HCT116 (cell line): ENCODE measurements at regions not wholly inside any gene's neighbourhood (a gene's known extent, or its start where the extent isn't known, plus 50 kb on each side); places are given as distances from the start of the nearest gene placed in this dataset.

Source experiments
- ATAC-seq: fragments of 200-7000 bp; cut with Tn5 transposase; 2 replicates; pipeline ENCODE4 v1.9.1; 2020; ENCODE audit warnings: mild to moderate bottlenecking, moderate library complexity
- BruUV-seq: library from RNA; stranded (reverse); fragments of 400-500 nt; replicated peaks from 2 replicates; lab custom pipeline; 2021; lab: Mats Ljungman, UMichigan
- CTCF ChIA-PET: fragments of 300-600 bp; sonication (Branson Sonifier 250); formaldehyde crosslinking; loops from one replicate; lab custom pipeline; 2021; ENCODE audit warnings: antibody characterized with exemption; lab: Charles Lee
- POLR2A ChIA-PET: fragments of 300-600, 350-600 bp; sonication (Branson Sonifier 250); formaldehyde crosslinking; loops from one replicate; lab custom pipeline; 2021; ENCODE audit warnings: antibody characterized with exemption; lab: Charles Lee
- RAD21 ChIA-PET, 2 experiments: fragments of 300-600 bp; sonication (Branson Sonifier 250); formaldehyde crosslinking; loops; one replicate each; lab custom pipeline; 2023; ENCODE audit warnings: low total read pairs in 2 of 2; ENCODE audit not compliant: uncharacterized antibody in 2 of 2, unreplicated experiment in 2 of 2, low non-redundant PET in 1 of 2; lab: Charles Lee
- DNase-seq: peaks from one replicate; pipeline ENCODE4 v3.0.0-alpha.2; 2010; ENCODE audit warnings: low read depth, low spot score
- H2AFZ ChIP-seq: fragments of 200-600 bp; shearing (Covaris generic), sonication (generic); 2 replicates; pipeline ENCODE4 v1.6.1; 2017; ENCODE audit warnings: low read depth, mixed run types, mixed read lengths, antibody characterized with exemption, low read length; ENCODE audit not compliant: poor library complexity, severe bottlenecking
- H3K27ac ChIP-seq: 2 replicates; pipeline ENCODE4 v1.5.1; 2012; ENCODE audit warnings: low read depth, low read length
- H3K27me3 ChIP-seq: fragments of 200-600 bp; sonication (generic); 2 replicates; pipeline ENCODE4 v1.6.1; 2016; ENCODE audit warnings: mixed run types, low read length, mixed read lengths; ENCODE audit not compliant: insufficient read depth
- H3K36me3 ChIP-seq, 2 experiments: fragments of 200-500 bp in 1 of 2; fragments of 200-600 bp in 1 of 2; sonication (Bioruptor generic) in 1 of 2; sonication (generic) in 1 of 2; 2 replicates each; pipeline versions ENCODE4 v1.5.1 to v1.6.1; 2014 to 2016; ENCODE audit warnings: low read length in 2 of 2, inconsistent platforms in 1 of 2, mixed read lengths in 1 of 2, mixed run types in 1 of 2; ENCODE audit not compliant: insufficient read depth in 2 of 2, control insufficient read depth in 1 of 2
- H3K4me1 ChIP-seq, 2 experiments: fragments of 200-600 bp in 1 of 2; sonication (generic) in 1 of 2; 2 replicates each; pipeline versions ENCODE4 v1.5.1 to v1.6.1; 2012 to 2017; ENCODE audit warnings: low read length in 2 of 2, inconsistent platforms in 1 of 2, mild to moderate bottlenecking in 1 of 2, mixed read lengths in 1 of 2, mixed run types in 1 of 2, moderate library complexity in 1 of 2; ENCODE audit not compliant: insufficient read depth in 2 of 2, control insufficient read depth in 1 of 2
- H3K4me2 ChIP-seq: fragments of 200-600 bp; sonication (generic); 2 replicates; pipeline ENCODE4 v1.6.1; 2017; ENCODE audit warnings: mixed run types, low read length, mixed read lengths
- H3K4me3 ChIP-seq, 2 experiments: fragments of 200-600 bp in 1 of 2; sonication (generic) in 1 of 2; replicated peaks in 1 of 2; 2 replicates each; pipeline ENCODE4 v1.5.1; 2011 to 2016; ENCODE audit warnings: low read length in 2 of 2, control low read depth in 1 of 2, low read depth in 1 of 2, mild to moderate bottlenecking in 1 of 2, mixed read lengths in 1 of 2, mixed run types in 1 of 2
- H3K79me2 ChIP-seq: fragments of 200-600 bp; sonication (generic); 2 replicates; pipeline ENCODE4 v1.6.1; 2017; ENCODE audit warnings: mild to moderate bottlenecking, mixed run types, low read length, moderate library complexity, mixed read lengths; ENCODE audit not compliant: insufficient read depth
- H3K9ac ChIP-seq: fragments of 200-600 bp; sonication (generic); 2 replicates; pipeline ENCODE4 v1.6.1; 2016; ENCODE audit warnings: low read length, mixed read lengths
- H3K9me2 ChIP-seq: fragments of 200-600 bp; sonication (generic), shearing (Covaris generic); 2 replicates; pipeline ENCODE4 v1.6.1; 2017; ENCODE audit warnings: mixed run types, mild to moderate bottlenecking, moderate library complexity; ENCODE audit not compliant: insufficient read depth
- H3K9me3 ChIP-seq, 2 experiments: fragments of 200-500 bp in 1 of 2; fragments of 200-600 bp in 1 of 2; sonication (Bioruptor generic) in 1 of 2; sonication (generic) in 1 of 2; 2 replicates each; pipeline ENCODE4 v1.6.1; 2014 to 2017; ENCODE audit warnings: low read length in 2 of 2, mixed read lengths in 2 of 2, inconsistent platforms in 1 of 2, low read depth in 1 of 2, mild to moderate bottlenecking in 1 of 2, mixed run types in 1 of 2, moderate library complexity in 1 of 2; ENCODE audit not compliant: control insufficient read depth in 1 of 2, insufficient read depth in 1 of 2
- H4K20me1 ChIP-seq: fragments of 200-600 bp; sonication (generic), shearing (Covaris generic); 2 replicates; pipeline ENCODE4 v1.6.1; 2017; ENCODE audit warnings: mixed run types, mild to moderate bottlenecking, moderate library complexity; ENCODE audit not compliant: insufficient read depth
- ATF3 ChIP-seq: IDR thresholded peaks from 2 replicates; pipeline ENCODE4 v1.6.1; 2012
- CBX3 ChIP-seq: IDR thresholded peaks from 2 replicates; pipeline ENCODE4 v1.6.1; 2012; ENCODE audit warnings: low read depth
- CEBPB ChIP-seq: IDR thresholded peaks from 2 replicates; pipeline ENCODE4 v1.6.1; 2012; ENCODE audit warnings: low read depth
- CTCF ChIP-seq, 3 experiments: fragments of 200-600 bp in 1 of 3; sonication (generic) in 1 of 3; IDR thresholded peaks in 2 of 3; conservative IDR thresholded peaks in 1 of 3; 2 replicates each; pipeline ENCODE4 v1.5.1; 2012 to 2017; ENCODE audit warnings: low read depth in 2 of 3, low read length in 2 of 3, antibody characterized with exemption in 1 of 3, borderline replicate concordance in 1 of 3, control low read depth in 1 of 3, mild to moderate bottlenecking in 1 of 3, mixed read lengths in 1 of 3, mixed run types in 1 of 3, moderate library complexity in 1 of 3; ENCODE audit not compliant: insufficient read depth in 1 of 3
- EGR1 ChIP-seq: IDR thresholded peaks from 2 replicates; pipeline ENCODE4 v1.6.1; 2012; ENCODE audit warnings: low read depth
- ELF1 ChIP-seq: IDR thresholded peaks from 2 replicates; pipeline ENCODE4 v1.6.1; 2012; ENCODE audit warnings: low read depth, borderline replicate concordance
- EZH2 ChIP-seq: fragments of 200-600 bp; sonication (generic); IDR thresholded peaks from 2 replicates; pipeline ENCODE4 v1.6.1; 2017; ENCODE audit warnings: antibody characterized with exemption, mixed run types
- FOSL1 ChIP-seq: IDR thresholded peaks from 2 replicates; pipeline ENCODE4 v1.6.1; 2012; ENCODE audit warnings: low read depth
- JUND ChIP-seq: IDR thresholded peaks from 2 replicates; pipeline ENCODE4 v1.6.1; 2012
- POLR2A ChIP-seq: IDR thresholded peaks from 2 replicates; pipeline ENCODE4 v1.7.0; 2011; ENCODE audit warnings: borderline replicate concordance; ENCODE audit not compliant: insufficient read depth, insufficient read length; ENCODE audit errors: extremely low read depth
- RAD21 ChIP-seq: IDR thresholded peaks from 2 replicates; pipeline ENCODE4 v1.6.1; 2012; ENCODE audit warnings: low read depth, mild to moderate bottlenecking
- REST ChIP-seq: IDR thresholded peaks from 2 replicates; pipeline ENCODE4 v1.6.1; 2012; ENCODE audit warnings: low read depth
- SP1 ChIP-seq: IDR thresholded peaks from 2 replicates; pipeline ENCODE4 v1.6.1; 2012; ENCODE audit warnings: low read depth
- SRF ChIP-seq: IDR thresholded peaks from 2 replicates; pipeline ENCODE4 v1.6.1; 2012; ENCODE audit warnings: low read depth
- TCF7L2 ChIP-seq: IDR thresholded peaks from 2 replicates; pipeline ENCODE4 v1.7.0; 2011; ENCODE audit warnings: borderline replicate concordance, inconsistent platforms; ENCODE audit not compliant: insufficient read depth, insufficient read length; ENCODE audit errors: extremely low read depth
- YY1 ChIP-seq: IDR thresholded peaks from 2 replicates; pipeline ENCODE4 v1.6.1; 2011; ENCODE audit warnings: low read length, low read depth, moderate library complexity, mild to moderate bottlenecking; ENCODE audit not compliant: insufficient replicate concordance; ENCODE audit errors: extremely low read depth
- ZNF274 ChIP-seq: fragments of 200-500 bp; sonication (Bioruptor generic); IDR thresholded peaks from 2 replicates; pipeline ENCODE4 v1.6.1; 2014; ENCODE audit warnings: mild to moderate bottlenecking, low read depth, low read length, inconsistent platforms
- intact Hi-C: fragments of 100-400 bp; cut with micrococcal nuclease; formaldehyde crosslinking; loops from 2 replicates; pipeline ENCODE4 v1.10.0; 2022

- BruUV-seq, result no TSS peak
- ChIA-PET RAD21 (no interaction called here), CTCF (no interaction called here), POLR2A (no interaction called here)
- H3K9me2 ChIP-seq, result no peaks in the 10 kb centered on the region
- no peak overlapping the region for H3K27ac ChIP-seq
- H3K9ac ChIP-seq, result no peak overlapping the region
- H3K4me3 ChIP-seq, result no peak overlapping the region
- no peak overlapping the region for H2AFZ ChIP-seq
- H3K27me3 ChIP-seq, result no peaks in the 10 kb centered on the region
- ATAC-seq (no peak), DNase-seq (no peak)
- intact Hi-C loops, result no loop called here
- no peaks in the 10 kb centered on the region; a peak in 1 of 4 replicates for H3K36me3 ChIP-seq
- no peaks in the 10 kb centered on the region for H3K4me1 ChIP-seq
- no peaks in the 10 kb centered on the region for H3K9me3 ChIP-seq
- H3K79me2 ChIP-seq, result peaks cover 30% of the 10 kb centered on the region
- no peak overlapping the region for H3K4me2 ChIP-seq
- H4K20me1 ChIP-seq, result no peaks in the 10 kb centered on the region
- TF ChIP-seq EGR1 (no peak), YY1 (no peak), SRF (no peak), CBX3 (no peak), SP1 (no peak), POLR2A (no peak), ZNF274 (no peak)
Observed at GRCh38 chr17:21545064-21545463, 147.3 kb upstream of the KCNJ18 start.

- RAD21 ChIA-PET, result no interaction called here
- H3K36me3 ChIP-seq, result no peaks in the 10 kb centered on the region
- intact Hi-C loops, result no loop called here
- CTCF ChIA-PET, result no interaction called here
- no peaks in the 10 kb centered on the region for H3K9me2 ChIP-seq
- H3K4me1 ChIP-seq, result peaks cover 2 to 6% of the 10 kb centered on the region in 2 experiments; a peak in 3 of 4 replicates
- no peaks in the 10 kb centered on the region for H4K20me1 ChIP-seq
- DNase-seq (no peak), ATAC-seq (no peak)
- H3K4me3 ChIP-seq, result no peak overlapping the region
- no peak overlapping the region for H3K4me2 ChIP-seq
- H3K9me3 ChIP-seq, result no peaks in the 10 kb centered on the region
- BruUV-seq, result no TSS peak
- H3K27ac ChIP-seq, result no peak overlapping the region
- H3K9ac ChIP-seq, result no peak overlapping the region
- peaks cover 40% of the 10 kb centered on the region for H3K79me2 ChIP-seq
- POLR2A ChIA-PET, result no interaction called here
- H3K27me3 ChIP-seq, result no peaks in the 10 kb centered on the region
- no peak overlapping the region for H2AFZ ChIP-seq
- TF ChIP-seq EZH2 (no peak), POLR2A (no peak), ATF3 (no peak), CBX3 (no peak), YY1 (no peak), CEBPB (no peak), RAD21 (no peak), TCF7L2 (no peak), JUND (no peak), REST (no peak), SRF (no peak), ZNF274 (no peak), FOSL1 (no peak), CTCF (IDR thresholded peaks at IDR 0.05 in 2 of 3, conservative IDR thresholded peaks at IDR 0.05 in 1 of 3; ENCODE audit: borderline replicate concordance in 1 of 3, insufficient read depth in 1 of 3, low read depth in 2 of 3, low read length in 2 of 3) (no peak), ELF1 (no peak), EGR1 (no peak)
Observed at GRCh38 chr17:21548236-21548635, 144.1 kb upstream of the KCNJ18 start.
